K562 (cell line): ENCODE measurements at regions not wholly inside any gene's neighbourhood (a gene's known extent, or its start where the extent isn't known, plus 50 kb on each side); places are given as distances from the start of the nearest gene placed in this dataset.

Source experiments
- BCLAF1 ChIP-seq, 2 experiments: fragments of 450-650 bp in 1 of 2; IDR thresholded peaks; 2 replicates each; pipeline ENCODE4 v1.6.1; 2011 to 2017; ENCODE audit warnings: low read depth in 2 of 2, antibody characterized with exemption in 1 of 2, borderline replicate concordance in 1 of 2, low read length in 1 of 2, mild to moderate bottlenecking in 1 of 2, mixed read lengths in 1 of 2; ENCODE audit not compliant: control insufficient read depth in 1 of 2
- BHLHE40 ChIP-seq: IDR thresholded peaks from 2 replicates; pipeline ENCODE4 v1.6.1; 2011; ENCODE audit warnings: low read length, improper control_type of control experiment
- ELF1 ChIP-seq: fragments of 200-800 bp; sonication (Bioruptor generic); IDR thresholded peaks from 2 replicates; pipeline ENCODE4 v1.6.1; 2016; ENCODE audit warnings: missing genetic modification characterization, missing compliant biosample characterization
- EP300 ChIP-seq: IDR thresholded peaks from 2 replicates; pipeline ENCODE4 v1.6.1; 2012; ENCODE audit warnings: low read length, improper control_type of control experiment
- HNRNPLL ChIP-seq: fragments of 200-400 bp; formaldehyde crosslinking; IDR thresholded peaks from 2 replicates; pipeline ENCODE4 v1.6.1; 2017; ENCODE audit warnings: low read length, low read depth, mild to moderate bottlenecking; ENCODE audit not compliant: poor library complexity, severe bottlenecking
- MIER1 ChIP-seq: fragments of 450-650 bp; IDR thresholded peaks from 2 replicates; pipeline ENCODE4 v1.6.1; 2016; ENCODE audit warnings: antibody characterized with exemption, mild to moderate bottlenecking, low read depth
- MXI1 ChIP-seq: IDR thresholded peaks from 2 replicates; pipeline ENCODE4 v1.6.1; 2011; ENCODE audit warnings: low read depth, mild to moderate bottlenecking, improper control_type of control experiment, low read length
- POLR2A ChIP-seq: fragments of 450-650 bp; conservative IDR thresholded peaks from 2 replicates; pipeline ENCODE4 v1.6.1; 2016
- SMARCE1 ChIP-seq: fragments of 450-650 bp; IDR thresholded peaks from 2 replicates; pipeline ENCODE4 v1.7.1; 2016; ENCODE audit warnings: mild to moderate bottlenecking
- TBP ChIP-seq: optimal IDR thresholded peaks from 2 replicates; pipeline ENCODE3; 2011; ENCODE audit warnings: low read depth, low read length, improper control_type of control experiment
- ZBTB11 ChIP-seq, 3 experiments: fragments of 200-800 bp in 1 of 3; fragments of 250-450 bp in 1 of 3; fragments of 450-650 bp in 1 of 3; sonication (Bioruptor Pico) in 1 of 3; sonication (Bioruptor generic) in 1 of 3; formaldehyde crosslinking in 1 of 3; IDR thresholded peaks; 2 replicates each; pipeline versions ENCODE4 v1.6.1 to v1.8.0; 2016 to 2022; ENCODE audit warnings: mild to moderate bottlenecking in 2 of 3, missing genetic modification characterization in 2 of 3, missing compliant biosample characterization in 1 of 3, moderate library complexity in 1 of 3
- ZBTB33 ChIP-seq: sonication (generic); formaldehyde crosslinking; IDR thresholded peaks from 2 replicates; pipeline ENCODE4 v1.8.1; 2023; ENCODE audit warnings: mild to moderate bottlenecking, missing genetic modification reagents

- no peak for TF ChIP-seq SMARCE1
- TF ChIP-seq HNRNPLL: no peak
- TF ChIP-seq POLR2A: no peak
- no peak for TF ChIP-seq TBP
- no peak for TF ChIP-seq ZBTB11 (CRISPR knock-in tag; IDR thresholded peaks at IDR 0.05)
- TF ChIP-seq MIER1: no peak
- TF ChIP-seq ELF1 (tag): no peak
- TF ChIP-seq BHLHE40: no peak
- no peak for TF ChIP-seq EP300
- no peak for TF ChIP-seq BCLAF1 (IDR thresholded peaks at IDR 0.05; ENCODE audit: borderline replicate concordance in 1 of 2, control insufficient read depth in 1 of 2, low read depth in 2 of 2, low read length in 1 of 2)
- no peak for TF ChIP-seq ZBTB33 (CRISPR knock-in tag)
- no peak for TF ChIP-seq MXI1
Observed at GRCh38 chr13:62022369-62022768, 606.7 kb upstream of the PCDH20 start.
